CD1c-positive myeloid dendritic cell (primary cell): ENCODE measurements at regions not wholly inside any gene's neighbourhood (a gene's known extent, or its start where the extent isn't known, plus 50 kb on each side); places are given as distances from the start of the nearest gene placed in this dataset.
"Not testable (repeated sequence)": the region's sequence is repeated elsewhere in the genome, so short reads cannot be mapped to it uniquely, and the experiment has no call there.

Source experiments
- DNase-seq: peaks from one replicate; pipeline ENCODE4 v3.0.0-alpha.2; 2016; ENCODE audit errors: extremely low spot score

GRCh38 chr2:131671841-131672470 is 144.3 kb downstream of the CCDC74A start:
- not testable (repeated sequence) for DNase-seq

GRCh38 chr2:131672471-131673399 is 145.0 kb downstream of the CCDC74A start:
- DNase-seq = peak; percentile 38

- DNase-seq = peak; percentile 85
These were observed 145.9 kb downstream of the CCDC74A start for GRCh38 chr2:131673400-131674173.

- DNase-seq = no peak
These were observed 146.5 kb downstream of the CCDC74A start for GRCh38 chr2:131674174-131674507.

- not testable (repeated sequence) for DNase-seq
These were observed 154.0 kb downstream of the CCDC74A start for GRCh38 chr2:131681611-131682121.

GRCh38 chr2:131682122-131682944 is 154.6 kb downstream of the CCDC74A start:
- peak; percentile 87 for DNase-seq

GRCh38 chr2:131682945-131683330 is 155.2 kb downstream of the CCDC74A start:
- not testable (repeated sequence) for DNase-seq

GRCh38 chr2:131684631-131685316 is 157.1 kb downstream of the CCDC74A start:
- not testable (repeated sequence) for DNase-seq

- DNase-seq = not testable (repeated sequence)
These were observed 158.6 kb downstream of the CCDC74A start for GRCh38 chr2:131686164-131686893.

- not testable (repeated sequence) for DNase-seq
These were observed 159.2 kb downstream of the CCDC74A start for GRCh38 chr2:131686894-131687238.

- not testable (repeated sequence) for DNase-seq
These were observed 161.4 kb downstream of the CCDC74A start for GRCh38 chr2:131689066-131689465.

GRCh38 chr2:131711268-131711667 is 183.6 kb downstream of the CCDC74A start:
- not testable (repeated sequence) for DNase-seq

- DNase-seq = not testable (repeated sequence)
These were observed 190.2 kb downstream of the CCDC74A start for GRCh38 chr2:131717907-131718306.

GRCh38 chr2:131721163-131721562 is 193.5 kb downstream of the CCDC74A start:
- not testable (repeated sequence) for DNase-seq

- not testable (repeated sequence) for DNase-seq
These were observed 194.6 kb downstream of the CCDC74A start for GRCh38 chr2:131722256-131722655.

- DNase-seq = no peak
These were observed 196.3 kb downstream of the CCDC74A start for GRCh38 chr2:131724019-131724418.

- DNase-seq = not testable (repeated sequence)
These were observed 200.8 kb downstream of the CCDC74A start for GRCh38 chr2:131728451-131728850.

GRCh38 chr2:131733530-131733929 is 205.8 kb downstream of the CCDC74A start:
- not testable (repeated sequence) for DNase-seq

- DNase-seq = not testable (repeated sequence)
These were observed 208.7 kb downstream of the CCDC74A start for GRCh38 chr2:131736406-131736805.

GRCh38 chr2:131738533-131738932 is 210.8 kb downstream of the CCDC74A start:
- DNase-seq = not testable (repeated sequence)
